ENCODE measurements at regions not wholly inside any gene's neighbourhood (a gene's known extent, or its start where the extent isn't known, plus 50 kb on each side); places are given as distances from the start of the nearest gene placed in this dataset.
"Not testable (repeated sequence)": the region's sequence is repeated elsewhere in the genome, so short reads cannot be mapped to it uniquely, and the experiment has no call there.

DNA sequence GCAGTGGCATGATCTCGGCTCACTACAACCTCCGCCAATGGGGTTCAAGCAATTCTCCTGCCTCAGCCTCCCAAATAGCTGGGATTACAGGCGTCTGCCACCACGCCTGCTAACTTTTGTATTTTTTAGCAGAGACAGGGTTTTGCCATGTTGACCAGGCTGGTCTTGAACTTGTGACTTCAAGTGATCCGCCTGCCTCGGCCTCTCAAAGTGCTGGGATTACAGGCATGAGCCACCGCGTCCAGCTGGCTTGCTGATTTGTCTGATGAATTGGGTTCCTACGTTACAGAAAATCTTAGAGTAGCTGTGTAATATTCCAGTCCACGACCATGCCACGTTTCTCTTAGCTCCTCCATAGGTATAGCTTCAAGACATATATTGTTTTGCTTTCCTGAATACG is 102.6 kb upstream of the OTOS start:
- not testable (repeated sequence) for DNase-seq

DNA sequence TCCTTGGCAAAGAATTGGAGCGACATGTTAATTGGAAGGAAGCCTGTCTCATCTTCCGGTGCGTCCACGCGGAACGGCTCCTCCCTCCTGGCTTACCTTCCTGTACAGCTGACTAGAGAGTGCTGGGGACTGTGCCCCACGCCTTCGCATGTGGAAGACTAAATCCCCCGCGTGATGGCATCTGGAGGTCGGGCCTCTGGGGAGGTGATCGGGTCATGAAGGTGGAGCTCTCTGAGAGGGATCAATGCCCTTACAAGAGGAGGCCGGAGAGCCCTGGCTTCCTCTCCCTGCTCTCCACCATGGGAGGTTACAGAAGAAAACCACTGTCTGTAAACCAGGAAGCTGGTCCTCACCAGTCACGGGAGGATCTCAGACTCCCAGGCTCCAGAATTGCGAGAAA is 104.1 kb upstream of the OTOS start:
- DNase-seq = no peak

DNA sequence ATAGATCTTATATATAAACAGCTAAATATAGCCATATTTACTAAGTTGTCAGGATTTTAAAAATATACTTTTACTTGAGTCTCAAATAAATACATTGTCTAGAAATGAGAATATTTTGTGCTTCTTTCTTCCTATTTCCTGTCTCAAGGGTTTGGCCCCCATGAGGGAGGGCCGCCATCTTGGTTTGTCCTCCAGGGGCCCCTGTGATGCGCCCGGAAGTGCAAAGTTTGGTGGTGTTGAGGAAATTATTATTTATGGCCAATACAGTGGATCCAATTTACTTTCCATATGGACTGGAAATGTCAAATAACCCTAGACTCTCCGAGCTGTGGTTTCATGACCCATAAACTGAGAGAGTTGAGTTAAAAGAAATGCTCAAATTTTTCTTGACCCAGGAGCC is 104.7 kb upstream of the OTOS start:
- no peak for DNase-seq

DNA sequence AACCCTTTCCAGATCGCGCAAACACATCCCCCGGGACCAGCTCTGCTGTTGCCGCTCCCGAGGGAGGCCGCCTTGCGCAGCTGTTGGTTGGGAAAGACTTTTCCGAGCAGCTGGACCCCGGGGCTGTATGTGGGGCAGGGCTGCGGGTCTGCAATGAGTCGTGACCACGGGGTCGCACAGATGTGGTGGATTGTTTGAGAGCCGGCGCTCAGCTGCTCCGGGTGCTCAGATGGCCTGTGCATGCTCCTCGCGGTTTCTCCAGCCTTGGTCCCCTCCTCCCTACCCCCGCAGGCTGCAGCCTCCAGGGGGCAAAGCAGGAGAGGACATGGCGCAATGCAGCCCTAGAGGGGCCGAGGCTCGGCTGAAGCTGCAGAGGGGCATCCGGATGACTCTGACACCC is 105.2 kb upstream of the OTOS start:
- no peak for DNase-seq

DNA sequence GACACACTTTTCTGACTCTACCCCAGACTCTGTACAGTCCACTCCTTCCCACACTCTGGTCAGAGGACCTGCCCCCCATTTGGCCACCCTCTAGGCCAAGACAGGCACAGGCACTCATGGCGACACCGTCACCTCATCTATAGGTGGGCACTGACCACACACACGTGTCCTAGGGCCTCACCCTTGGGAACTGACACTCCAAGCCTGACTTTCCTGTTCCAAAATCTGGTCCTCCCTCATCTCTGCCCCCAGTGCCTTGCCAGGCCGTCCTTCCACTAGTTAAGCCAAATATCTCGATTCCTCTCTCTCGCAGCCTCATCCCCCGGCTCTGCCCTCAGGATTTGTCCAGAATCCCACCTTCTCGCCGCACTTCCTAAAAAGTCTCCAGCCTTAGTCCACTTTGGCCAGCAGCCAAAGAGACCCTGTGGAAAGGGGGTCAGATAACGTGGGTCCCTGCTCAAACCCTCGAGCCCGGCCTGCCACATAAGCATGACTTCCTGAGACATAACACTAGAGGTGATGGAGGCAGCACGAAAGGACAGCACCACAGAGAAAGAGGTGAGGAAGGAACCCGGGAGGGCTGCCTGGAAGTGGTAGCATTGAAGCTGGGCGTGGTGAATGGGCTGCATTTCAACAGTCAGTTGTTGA is 105.8 kb upstream of the OTOS start:
- no peak for DNase-seq

DNA sequence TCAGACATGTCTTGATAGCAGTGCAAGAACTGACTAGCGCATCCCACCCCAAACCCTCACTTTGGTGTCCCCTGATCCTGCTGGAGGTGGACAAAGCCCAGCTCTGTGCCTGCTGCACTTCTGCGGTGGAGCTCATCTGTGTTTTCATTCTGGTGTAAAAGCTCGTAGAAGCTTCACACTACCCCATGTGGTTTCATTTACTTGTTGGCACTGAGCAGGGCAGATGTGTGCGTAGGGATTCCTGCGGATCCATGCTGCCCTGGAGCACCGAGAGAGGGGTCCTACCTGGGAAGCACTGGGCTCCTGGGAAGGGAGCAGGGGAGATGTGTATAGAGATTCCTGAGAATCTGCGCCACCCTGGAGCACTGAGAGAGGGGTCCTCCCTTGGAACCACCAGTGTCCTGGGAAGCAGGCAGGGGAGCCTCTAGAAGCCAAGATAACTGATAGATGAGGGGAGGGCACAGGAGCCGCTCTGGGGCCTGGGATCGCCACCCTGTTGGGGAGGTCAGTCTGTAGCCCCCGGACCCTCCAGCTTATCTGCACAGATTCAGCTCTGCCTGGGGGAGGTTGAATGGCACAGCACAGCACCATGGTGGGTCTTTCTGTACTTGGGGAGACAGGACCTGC is 106.9 kb upstream of the OTOS start:
- DNase-seq = no peak

DNA sequence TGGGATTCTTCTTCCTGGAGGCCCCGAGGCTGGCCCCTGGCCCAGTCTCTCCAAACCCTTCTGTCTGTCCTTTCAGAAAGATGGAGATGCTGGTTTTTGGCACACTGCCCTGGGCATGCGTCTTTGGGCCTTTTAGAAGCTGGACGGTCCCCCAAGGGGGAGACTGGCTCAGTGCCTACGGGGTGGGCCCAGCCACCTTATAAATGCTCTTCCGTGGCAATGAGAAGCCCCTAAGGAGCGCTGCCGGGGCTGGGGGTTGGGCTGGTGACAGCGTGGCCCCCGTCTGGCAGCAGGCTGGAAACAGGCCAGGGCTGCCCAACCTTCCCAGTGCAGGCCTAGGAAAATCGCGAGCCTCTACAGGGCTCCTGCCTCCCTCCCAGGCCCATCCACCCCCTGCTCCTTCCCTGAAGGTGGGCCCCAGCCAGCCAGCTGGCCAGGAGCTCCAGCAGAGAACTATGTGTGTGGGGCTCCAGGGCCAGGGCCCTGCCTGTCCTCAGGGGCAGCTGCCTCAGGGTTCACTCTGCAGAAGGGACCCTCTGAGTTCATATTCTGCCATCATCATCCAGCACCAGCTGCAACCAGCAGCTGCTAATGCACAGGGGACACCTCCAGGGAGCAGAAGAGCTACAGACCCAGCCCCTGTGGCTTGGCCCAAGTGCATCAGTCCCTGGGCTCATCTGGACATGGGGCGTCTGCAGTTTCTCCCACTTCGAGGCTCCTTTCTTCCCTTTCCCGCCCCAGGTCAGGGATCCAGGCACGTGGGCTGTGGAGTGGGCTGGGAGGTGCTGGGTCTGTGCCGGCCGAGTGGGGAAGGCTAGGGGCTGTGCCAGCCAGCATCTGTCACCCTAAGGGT is 107.6 kb upstream of the OTOS start:
- DNase-seq = no peak

DNA sequence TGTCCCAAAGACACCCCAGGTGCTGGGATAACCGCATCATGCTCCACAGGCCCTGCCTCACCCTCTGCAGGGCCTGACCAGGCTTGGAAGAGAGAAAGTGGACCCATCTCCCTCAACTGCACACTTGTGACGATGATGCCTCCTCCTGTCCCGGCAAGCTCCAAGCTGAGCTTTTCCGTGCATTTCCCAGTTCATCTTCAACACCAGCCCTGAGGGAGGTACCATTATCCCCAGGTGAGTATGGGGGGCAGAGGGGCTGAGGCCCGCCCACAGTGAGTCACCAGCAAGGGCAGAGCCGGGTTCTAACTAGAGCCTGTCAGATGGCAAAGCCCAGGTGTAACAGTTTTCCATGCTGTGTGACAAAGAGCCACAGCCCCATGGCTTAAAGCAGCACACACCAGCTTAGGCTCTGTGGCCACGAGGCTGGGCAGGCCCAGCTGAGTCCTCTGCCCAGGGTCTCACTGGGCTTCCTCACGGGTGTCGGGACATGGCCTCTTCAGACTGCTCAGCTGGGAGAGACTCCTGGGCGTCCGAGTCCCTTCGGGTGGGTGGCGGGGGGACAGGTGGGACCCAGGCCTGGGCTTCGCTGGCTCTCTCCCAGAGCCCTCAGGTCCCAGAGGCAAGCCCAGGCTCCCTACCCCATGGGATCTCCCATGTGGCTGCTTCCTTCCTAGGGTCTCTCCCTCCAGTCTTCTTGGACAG is 108.4 kb upstream of the OTOS start:
- DNase-seq = no peak

DNA sequence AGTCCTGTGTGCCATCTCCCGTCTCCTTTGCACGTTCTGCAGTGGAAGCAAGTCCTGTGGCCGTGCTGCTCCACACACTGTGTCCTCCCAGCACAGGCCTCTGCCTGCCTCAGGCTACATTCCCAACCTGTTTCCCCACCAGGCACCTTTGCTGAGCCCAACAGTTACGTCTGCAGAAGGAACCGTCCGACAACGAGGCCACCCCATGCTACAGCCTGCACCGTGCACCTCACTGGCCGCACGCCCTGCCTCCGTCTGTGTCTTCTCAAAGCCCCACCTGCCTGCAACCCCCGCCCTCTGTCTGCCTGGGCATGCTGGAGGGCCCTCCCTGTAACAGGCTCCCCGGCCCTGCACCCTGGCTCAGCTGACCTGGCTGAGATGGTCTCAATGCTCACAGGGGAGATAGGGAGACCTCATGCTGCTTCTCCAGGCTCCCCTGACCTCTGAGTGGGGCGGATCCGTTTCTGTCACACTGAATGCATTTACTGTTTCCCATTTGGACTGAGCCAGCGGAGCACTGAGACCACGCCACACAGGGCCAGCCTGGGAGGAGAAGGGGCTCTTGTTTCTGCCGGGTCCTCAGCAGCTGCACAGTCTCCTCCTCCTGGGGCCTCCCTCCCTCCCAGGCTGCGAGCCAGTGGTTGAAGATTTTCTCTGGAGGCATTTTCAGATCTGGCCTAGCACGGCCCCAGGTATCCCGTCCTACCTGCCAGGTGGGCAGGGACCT is 109.1 kb upstream of the OTOS start:
- no peak for DNase-seq

DNA sequence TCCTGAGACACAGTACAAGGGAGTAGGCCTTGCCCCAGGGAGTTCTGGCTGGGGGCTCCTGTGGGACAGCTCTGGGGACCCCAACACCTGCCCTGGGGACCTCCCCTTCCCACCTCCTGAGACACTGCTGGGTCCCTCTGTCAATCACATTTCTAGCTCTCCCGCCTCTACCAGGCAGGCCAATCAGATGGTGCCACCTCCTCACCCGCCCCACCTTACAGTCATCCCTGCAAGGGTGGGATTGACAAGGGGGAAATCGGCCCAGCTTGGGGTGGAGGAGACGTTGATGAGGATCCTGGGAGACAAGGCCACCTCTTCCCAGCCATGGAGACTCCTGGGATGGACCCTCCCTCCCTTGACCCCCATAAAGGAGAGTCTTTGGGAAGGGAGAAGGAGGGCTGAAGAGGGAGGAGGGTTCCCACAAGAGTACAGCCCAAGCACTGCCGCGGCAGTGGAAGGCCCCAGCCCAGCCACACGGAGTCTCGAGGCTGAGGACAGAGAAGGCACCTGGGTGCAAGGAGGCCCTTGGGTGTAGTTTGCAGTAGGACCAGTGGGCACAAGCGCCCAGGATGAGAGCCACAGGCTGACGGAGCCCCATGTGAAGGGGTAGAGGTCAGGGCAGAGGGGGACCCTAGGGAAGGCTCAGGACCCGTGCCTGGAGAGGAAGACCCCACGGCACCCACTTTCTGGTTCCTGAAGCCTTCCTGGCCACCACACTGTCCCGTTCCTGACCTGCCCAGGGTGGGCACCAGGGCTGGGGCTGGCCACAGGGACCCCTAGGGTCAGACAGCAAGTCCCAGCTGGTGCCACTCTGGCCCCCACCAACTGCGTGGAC is 109.9 kb upstream of the OTOS start:
- no peak for DNase-seq

DNA sequence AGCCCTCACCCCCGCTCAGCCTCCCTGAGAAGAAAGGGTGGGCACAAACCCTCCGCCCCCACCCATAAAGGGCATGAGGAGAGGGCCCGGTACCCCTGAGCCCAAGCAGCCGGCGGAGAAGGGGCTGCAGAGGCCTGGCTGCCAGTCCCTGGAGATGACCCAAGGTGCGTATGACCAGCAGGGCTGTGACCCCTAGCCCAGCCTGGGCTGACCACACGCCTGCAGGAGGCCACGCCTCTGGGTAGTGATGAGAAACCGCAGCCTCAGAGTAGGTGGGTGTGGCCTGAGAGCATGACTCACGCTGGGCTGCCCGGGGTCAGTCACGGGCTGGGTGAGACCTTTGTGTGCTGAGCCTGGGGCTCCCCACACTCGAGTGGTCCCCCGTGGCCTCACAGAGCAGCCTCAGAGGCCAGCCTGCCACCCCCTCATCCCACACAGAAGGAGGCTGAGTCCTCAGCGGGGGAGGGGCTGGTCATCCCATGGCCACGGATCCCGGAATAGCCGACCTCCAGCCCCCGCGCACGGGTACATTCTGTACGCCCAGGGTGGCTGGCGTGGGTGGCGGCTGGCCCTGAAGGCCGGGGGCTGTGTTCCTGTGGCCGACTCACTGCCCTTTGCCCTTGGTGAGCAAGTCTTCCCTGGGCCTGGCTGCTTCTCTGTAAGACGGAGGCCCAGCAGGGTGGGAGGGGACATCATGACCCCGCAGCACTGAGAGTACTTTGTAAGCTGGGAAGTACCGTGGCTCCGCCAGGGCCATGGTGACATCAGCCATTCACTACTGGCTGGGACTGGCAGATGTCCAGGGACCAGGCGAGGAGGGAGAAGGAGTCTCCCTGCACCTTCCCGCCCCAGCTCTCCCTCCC is 110.8 kb upstream of the OTOS start:
- DNase-seq = no peak

DNA sequence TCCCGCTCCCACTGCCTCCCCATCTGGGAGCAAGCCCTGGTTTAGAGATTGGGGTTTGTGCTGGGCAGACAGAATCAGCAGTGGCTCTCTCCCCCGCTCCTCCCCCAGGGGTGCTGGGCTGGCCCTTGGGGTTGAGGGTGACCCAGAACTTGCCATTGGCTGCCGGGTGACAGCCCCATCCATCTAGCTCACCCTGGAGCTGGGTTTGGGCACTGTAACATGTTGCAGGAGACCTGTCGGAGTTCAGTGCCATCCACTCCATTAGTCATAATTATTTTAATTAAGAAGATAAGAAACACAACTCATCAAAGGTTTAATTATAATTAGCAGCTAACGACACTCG is 111.4 kb upstream of the OTOS start:
- DNase-seq = no peak

DNA sequence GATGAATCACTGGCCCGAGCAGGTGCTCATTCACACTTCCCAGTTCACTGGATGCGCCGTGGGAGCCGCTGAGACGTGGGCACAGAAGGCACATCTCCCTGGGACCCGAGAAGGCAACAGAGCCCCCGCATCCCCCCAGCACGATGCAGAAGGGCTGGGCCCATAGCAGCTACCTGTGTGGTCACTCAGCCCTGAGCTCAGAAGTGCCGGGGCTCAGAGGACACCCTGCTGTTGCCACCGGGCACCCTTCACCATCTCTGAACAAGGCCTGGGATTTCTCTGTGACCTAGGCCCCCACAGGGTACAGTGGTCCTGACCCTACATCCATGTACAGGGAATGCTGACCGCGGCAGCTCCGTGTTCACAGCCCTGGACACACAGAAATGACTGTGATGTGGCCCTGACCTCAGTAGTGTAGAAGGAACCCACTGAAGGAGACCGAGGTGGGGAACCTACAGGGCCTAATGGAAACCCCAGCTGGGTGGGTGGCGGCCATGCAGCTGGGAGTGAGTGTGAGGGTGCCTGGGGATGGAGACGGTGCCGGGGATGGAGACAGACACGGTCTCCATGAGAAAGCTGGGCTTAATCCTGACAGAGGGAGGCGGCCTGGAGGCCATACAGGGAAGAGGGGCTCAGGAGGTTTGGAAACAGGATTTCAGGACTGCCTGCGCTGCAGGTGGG is 111.9 kb upstream of the OTOS start:
- no peak for DNase-seq

DNA sequence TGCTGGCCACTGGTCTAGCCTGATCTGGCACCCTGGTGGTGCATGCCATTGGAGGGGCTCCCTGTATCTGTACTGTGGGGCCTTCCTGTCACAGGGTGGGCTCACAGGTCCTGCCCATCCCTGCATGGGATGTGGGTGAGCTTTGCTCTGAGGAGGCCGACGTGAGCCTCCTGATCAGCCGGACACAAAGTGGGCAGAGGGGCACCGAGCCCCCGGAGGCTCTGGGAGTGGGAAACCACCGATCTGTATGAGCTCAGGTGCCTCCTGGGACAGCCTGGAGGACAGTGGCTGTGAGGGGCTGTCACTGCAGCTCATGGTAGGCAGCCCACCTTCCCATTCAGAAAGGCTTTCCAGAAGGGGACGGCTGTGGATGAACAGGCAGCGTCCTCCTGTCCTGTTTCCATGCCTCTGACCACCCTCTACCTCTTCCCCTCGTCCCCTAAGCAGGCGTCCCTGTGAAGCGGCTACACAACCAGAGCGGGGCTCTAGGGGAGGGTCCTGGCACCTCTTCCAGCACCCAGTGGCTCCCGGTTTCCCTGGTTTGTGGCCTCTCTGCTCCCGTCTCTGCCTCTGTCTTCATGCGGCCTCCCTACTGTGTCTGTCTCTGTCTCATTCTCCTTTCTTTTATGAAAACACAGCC is 112.5 kb upstream of the OTOS start:
- DNase-seq = no peak

DNA sequence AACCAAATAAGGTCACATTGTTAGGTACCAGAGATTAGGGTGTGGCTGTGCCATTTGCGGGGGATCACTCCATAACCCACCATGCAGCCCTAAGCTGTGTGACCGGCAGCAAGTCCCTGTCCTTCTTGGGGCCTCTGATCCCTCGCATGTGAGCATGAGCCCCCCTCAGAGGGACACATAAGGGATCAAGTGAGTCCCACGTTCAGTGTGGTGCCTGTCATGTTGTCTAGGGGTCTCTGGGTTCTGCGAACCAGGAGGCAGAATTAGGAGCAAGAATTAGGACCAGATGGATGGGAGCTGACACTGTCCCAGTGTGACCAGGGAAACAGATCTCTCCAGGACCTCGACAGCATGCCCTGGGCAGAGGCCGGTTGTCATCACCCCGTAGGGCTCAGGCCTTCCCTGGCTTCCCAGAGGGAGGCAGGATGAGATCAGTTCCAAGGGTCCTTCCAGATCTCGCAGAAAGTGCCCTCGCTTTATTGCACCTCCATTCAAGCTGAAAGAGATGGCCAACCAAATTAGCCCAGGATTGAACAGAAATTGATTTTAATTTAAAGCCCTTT is 113.2 kb upstream of the OTOS start:
- DNase-seq = no peak

DNA sequence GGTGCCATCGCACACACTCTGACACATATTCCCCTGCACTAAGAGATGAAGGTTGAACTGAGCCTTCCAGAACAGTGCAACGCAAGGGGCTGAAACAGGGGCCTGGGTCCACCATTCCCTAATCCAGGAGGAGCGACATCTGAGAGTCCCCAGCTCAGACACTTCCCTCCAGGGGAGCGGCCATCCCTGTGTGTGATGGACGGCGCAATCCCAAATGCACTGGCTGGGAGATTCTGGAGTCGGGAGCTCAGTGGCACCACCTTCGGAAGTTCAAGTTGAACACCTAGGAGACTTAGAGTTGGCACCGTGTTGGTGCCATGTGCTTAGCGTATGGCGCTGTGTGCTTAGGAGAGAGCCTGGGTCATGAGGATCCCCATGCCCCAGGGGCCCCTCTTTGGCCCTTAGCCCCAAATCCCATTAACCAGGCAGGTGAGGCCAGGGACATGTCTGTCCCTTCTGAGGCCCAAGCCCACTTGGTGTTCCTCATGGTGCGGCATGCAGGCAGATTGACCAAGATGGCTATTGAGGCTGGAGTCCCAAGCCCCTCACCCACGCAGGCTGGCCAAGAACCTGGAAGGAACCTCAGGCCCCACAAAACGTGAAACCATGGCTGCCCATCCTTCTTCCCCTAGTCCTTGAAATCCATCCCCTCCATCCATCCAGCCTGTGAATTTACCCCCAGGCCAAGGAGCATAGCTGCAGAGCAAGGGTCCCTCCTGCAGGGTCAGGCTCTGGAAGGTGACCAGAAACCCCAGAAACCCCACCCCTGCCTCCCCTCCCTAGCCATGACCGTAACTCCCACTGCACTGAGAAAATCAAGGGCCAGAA is 114.1 kb upstream of the OTOS start:
- DNase-seq = no peak

DNA sequence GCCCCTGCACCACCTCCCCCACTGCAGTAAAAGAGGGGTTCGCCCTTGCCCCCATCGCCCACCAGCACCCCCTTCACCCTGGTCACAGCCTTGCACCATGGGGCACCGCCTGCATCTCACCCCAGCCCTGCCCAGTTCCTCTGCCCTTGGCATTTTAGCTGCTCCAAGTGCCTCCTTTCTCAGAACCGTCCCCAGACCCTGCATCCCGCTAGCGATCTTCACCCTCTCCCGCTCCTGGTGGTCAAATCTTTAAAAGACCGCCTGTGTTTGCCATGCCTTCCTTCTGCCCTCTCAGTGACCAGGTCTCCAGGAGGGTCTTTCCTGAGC is 114.7 kb upstream of the OTOS start:
- DNase-seq = no peak

DNA sequence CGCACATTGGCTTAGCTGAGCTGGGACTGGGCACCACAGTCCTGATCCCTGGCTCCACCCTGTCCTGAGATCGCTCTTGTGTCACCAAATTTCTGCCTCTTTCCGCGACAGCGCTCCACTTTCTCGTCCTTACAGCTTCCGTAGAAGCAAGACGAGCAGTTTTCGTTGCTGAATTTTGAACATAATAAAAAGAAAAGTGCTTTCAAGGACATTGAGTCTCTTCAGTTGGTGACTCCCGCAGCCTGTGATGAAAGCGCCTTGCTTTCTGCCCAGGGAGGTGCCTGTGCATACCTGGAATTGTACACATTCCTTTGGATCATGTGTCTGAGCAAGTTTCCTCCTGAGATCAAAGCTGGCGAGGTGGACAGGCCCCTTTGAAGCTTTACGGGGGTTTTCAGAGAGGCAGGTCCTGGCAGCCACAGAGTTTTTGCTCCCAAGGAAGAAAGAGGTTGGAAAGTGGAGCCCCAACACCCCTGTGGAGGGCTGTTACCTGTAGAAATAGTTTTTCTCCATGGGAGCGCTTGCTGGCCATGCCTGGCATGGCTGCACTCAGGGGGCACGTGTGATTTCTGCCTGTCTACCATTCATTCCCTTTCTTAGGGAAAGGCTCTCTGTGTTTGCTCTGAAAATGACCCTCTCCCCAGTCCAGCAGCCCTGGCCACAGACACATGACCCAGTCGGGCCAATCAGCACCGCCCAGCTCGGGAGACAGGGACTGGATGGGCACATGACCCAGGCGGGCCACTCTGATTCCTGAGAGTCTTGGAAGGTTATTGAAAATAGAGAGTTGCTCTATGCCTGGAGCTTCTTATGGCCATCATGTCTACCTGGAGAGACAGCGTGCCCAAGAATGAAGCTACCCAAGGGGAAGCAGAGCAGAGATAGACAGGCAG is 115.6 kb upstream of the OTOS start:
- DNase-seq = no peak

Data from NCI-H1436 (cell line).